DND-41 (cell line): ENCODE measurements at regions not wholly inside any gene's neighbourhood (a gene's known extent, or its start where the extent isn't known, plus 50 kb on each side); places are given as distances from the start of the nearest gene placed in this dataset.

Source experiments
- ATAC-seq: fragments of 200-7000 bp; cut with Tn5 transposase; 3 replicates; pipeline ENCODE4 v1.9.1; 2021; ENCODE audit warnings: low read depth; ENCODE audit not compliant: insufficient read depth
- DNase-seq: peaks from one replicate; pipeline ENCODE4 v3.0.0-alpha.2; 2020
- H2AFZ ChIP-seq: 2 replicates; pipeline ENCODE4 v1.6.0; 2012; ENCODE audit warnings: low read depth, low read length
- H3K27ac ChIP-seq: 2 replicates; pipeline ENCODE4 v1.5.1; 2012; ENCODE audit warnings: low read length, inconsistent platforms
- H3K27me3 ChIP-seq: fragments of 200-600 bp; sonication (generic); 2 replicates; pipeline ENCODE4 v1.6.0; 2012; ENCODE audit warnings: low read length, mild to moderate bottlenecking, inconsistent platforms; ENCODE audit not compliant: insufficient read depth, poor library complexity
- H3K36me3 ChIP-seq: 2 replicates; pipeline ENCODE4 v1.5.1; 2012; ENCODE audit warnings: low read length, inconsistent platforms; ENCODE audit not compliant: insufficient read depth
- H3K4me1 ChIP-seq: 2 replicates; pipeline ENCODE4 v1.5.1; 2012; ENCODE audit warnings: mild to moderate bottlenecking, low read length; ENCODE audit not compliant: insufficient read depth
- H3K4me2 ChIP-seq: 2 replicates; pipeline ENCODE4 v1.6.0; 2012; ENCODE audit warnings: mild to moderate bottlenecking, moderate library complexity, low read length, inconsistent platforms; ENCODE audit not compliant: insufficient read depth
- H3K4me3 ChIP-seq, 2 experiments: fragments of 200-600 bp in 1 of 2; shearing (Covaris generic) in 1 of 2; 2 replicates each; pipeline ENCODE4 v1.5.1; 2012 to 2016; ENCODE audit warnings: inconsistent platforms in 2 of 2, low read length in 2 of 2, mild to moderate bottlenecking in 2 of 2, low read depth in 1 of 2, moderate library complexity in 1 of 2
- H3K79me2 ChIP-seq: 2 replicates; pipeline ENCODE4 v1.6.0; 2012; ENCODE audit warnings: low read length, inconsistent platforms; ENCODE audit not compliant: insufficient read depth
- H3K9ac ChIP-seq: 2 replicates; pipeline ENCODE4 v1.6.0; 2012; ENCODE audit warnings: low read depth, mild to moderate bottlenecking, inconsistent platforms, low read length, moderate library complexity
- H3K9me3 ChIP-seq: 2 replicates; pipeline ENCODE4 v1.5.1; 2012; ENCODE audit warnings: low read length, moderate library complexity, mild to moderate bottlenecking, inconsistent platforms; ENCODE audit not compliant: insufficient read depth, severe bottlenecking
- H4K20me1 ChIP-seq: 2 replicates; pipeline ENCODE4 v1.6.0; 2012; ENCODE audit warnings: low read length; ENCODE audit not compliant: insufficient read depth
- EZH2 ChIP-seq: IDR thresholded peaks from 3 replicates; pipeline ENCODE4 v1.6.1; 2012; ENCODE audit warnings: borderline replicate concordance, low read depth, mild to moderate bottlenecking, moderate library complexity, low read length, inconsistent platforms; ENCODE audit not compliant: severe bottlenecking
- TF ChIP-seq, protein P1 (sequence below): IDR thresholded peaks from 2 replicates; pipeline ENCODE4 v1.5.1; 2012; ENCODE audit warnings: borderline replicate concordance, low read length, moderate library complexity, mild to moderate bottlenecking; ENCODE audit not compliant: poor library complexity, severe bottlenecking; ENCODE audit errors: extremely low read depth

DNA sequence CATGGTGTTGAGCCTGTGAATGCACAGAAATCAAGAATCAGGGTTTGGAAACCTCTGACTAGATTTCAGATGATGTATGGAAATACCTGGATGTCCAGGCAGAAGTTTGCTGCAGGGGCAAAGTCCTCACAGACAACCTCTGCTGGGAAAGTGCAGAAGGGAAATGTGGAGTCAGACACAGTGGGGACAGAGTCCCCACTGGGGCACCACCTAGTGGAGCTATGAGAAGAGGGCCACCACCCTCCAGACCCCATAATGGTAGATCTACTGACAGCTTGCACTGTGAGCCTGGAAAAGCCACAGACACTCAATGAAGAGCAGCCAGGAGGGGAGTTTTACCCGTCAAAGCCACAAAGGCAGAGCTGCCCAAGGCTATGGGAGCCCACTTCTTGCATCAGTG lies 181.9 kb upstream of the SEMA6A start:
- no peak for DNase-seq
- Histone ChIP-seq H3K79me2 (no peaks in the 10 kb centered on the region), H3K4me1 (no peaks in the 10 kb centered on the region), H3K4me2 (no peak overlapping the region), H3K27ac (no peak overlapping the region), H3K9ac (no peak overlapping the region), H3K27me3 (no peaks in the 10 kb centered on the region), H3K36me3 (no peaks in the 10 kb centered on the region), H3K9me3 (no peaks in the 10 kb centered on the region), H3K4me3 (no peak overlapping the region), H4K20me1 (no peaks in the 10 kb centered on the region), H2AFZ (no peak overlapping the region)
- no peak for TF ChIP-seq EZH2
- TF ChIP-seq, protein P1, sequence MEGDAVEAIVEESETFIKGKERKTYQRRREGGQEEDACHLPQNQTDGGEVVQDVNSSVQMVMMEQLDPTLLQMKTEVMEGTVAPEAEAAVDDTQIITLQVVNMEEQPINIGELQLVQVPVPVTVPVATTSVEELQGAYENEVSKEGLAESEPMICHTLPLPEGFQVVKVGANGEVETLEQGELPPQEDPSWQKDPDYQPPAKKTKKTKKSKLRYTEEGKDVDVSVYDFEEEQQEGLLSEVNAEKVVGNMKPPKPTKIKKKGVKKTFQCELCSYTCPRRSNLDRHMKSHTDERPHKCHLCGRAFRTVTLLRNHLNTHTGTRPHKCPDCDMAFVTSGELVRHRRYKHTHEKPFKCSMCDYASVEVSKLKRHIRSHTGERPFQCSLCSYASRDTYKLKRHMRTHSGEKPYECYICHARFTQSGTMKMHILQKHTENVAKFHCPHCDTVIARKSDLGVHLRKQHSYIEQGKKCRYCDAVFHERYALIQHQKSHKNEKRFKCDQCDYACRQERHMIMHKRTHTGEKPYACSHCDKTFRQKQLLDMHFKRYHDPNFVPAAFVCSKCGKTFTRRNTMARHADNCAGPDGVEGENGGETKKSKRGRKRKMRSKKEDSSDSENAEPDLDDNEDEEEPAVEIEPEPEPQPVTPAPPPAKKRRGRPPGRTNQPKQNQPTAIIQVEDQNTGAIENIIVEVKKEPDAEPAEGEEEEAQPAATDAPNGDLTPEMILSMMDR, result no peak
- no peak for ATAC-seq

- ATAC-seq, result no peak
- no peak overlapping the region for H3K4me2 ChIP-seq
- no peaks in the 10 kb centered on the region for H3K9me3 ChIP-seq
- H3K4me1 ChIP-seq, result no peaks in the 10 kb centered on the region
- no peaks in the 10 kb centered on the region for H3K79me2 ChIP-seq
- no peak for DNase-seq
- no peak overlapping the region for H3K27ac ChIP-seq
- H4K20me1 ChIP-seq, result no peaks in the 10 kb centered on the region
- no peak overlapping the region for H2AFZ ChIP-seq
- H3K36me3 ChIP-seq, result no peaks in the 10 kb centered on the region
- no peaks in the 10 kb centered on the region for H3K27me3 ChIP-seq
- no peak overlapping the region for H3K4me3 ChIP-seq
- H3K9ac ChIP-seq, result no peak overlapping the region
- TF ChIP-seq, protein P1, result no peak
- no peak for TF ChIP-seq EZH2
These were observed 179.9 kb upstream of the SEMA6A start for GRCh38 chr5:116754556-116754955.

- H3K9me3 ChIP-seq, result no peaks in the 10 kb centered on the region
- TF ChIP-seq, protein P1, result no peak
- no peak for TF ChIP-seq EZH2
- ATAC-seq (no peak), DNase-seq (no peak)
- no peak overlapping the region for H3K4me2 ChIP-seq
- no peak overlapping the region for H3K4me3 ChIP-seq
- H4K20me1 ChIP-seq, result no peaks in the 10 kb centered on the region
- H3K4me1 ChIP-seq, result no peaks in the 10 kb centered on the region
- H3K79me2 ChIP-seq, result no peaks in the 10 kb centered on the region
- no peak overlapping the region for H3K9ac ChIP-seq
- no peaks in the 10 kb centered on the region for H3K36me3 ChIP-seq
- no peak overlapping the region for H2AFZ ChIP-seq
- H3K27me3 ChIP-seq, result no peaks in the 10 kb centered on the region
- no peak overlapping the region for H3K27ac ChIP-seq
These were observed 177.1 kb upstream of the SEMA6A start for GRCh38 chr5:116751684-116752083.
